Lung (tissue), 11 donors: ENCODE measurements at regions not wholly inside any gene's neighbourhood (a gene's known extent, or its start where the extent isn't known, plus 50 kb on each side); places are given as distances from the start of the nearest gene placed in this dataset.

Experiments
- ATAC-seq: fragments of 200-7000 bp; cut with Tn5 transposase; one replicate; pipeline ENCODE4 v1.9.1; 2020; ENCODE audit warnings: moderate number of reproducible peaks; ENCODE audit not compliant: insufficient read depth, low FRiP score
- DNase-seq, 3 donors: peaks; one replicate each; pipeline ENCODE4 v3.0.0-alpha.2; 2013 to 2017
- H3K27ac ChIP-seq, 2 donors: one replicate each; pipeline ENCODE4 v1.5.1; 2013; ENCODE audit warnings: mild to moderate bottlenecking in 2 of 2, moderate library complexity in 2 of 2, control low read depth in 1 of 2, inconsistent platforms in 1 of 2, low read depth in 1 of 2, low read length in 1 of 2
- H3K27me3 ChIP-seq, 3 donors: one replicate each; pipeline ENCODE4 v1.5.1; 2013; ENCODE audit warnings: low read length in 2 of 3; ENCODE audit not compliant: control insufficient read depth in 3 of 3, insufficient read depth in 3 of 3
- H3K36me3 ChIP-seq, 4 donors: one replicate each; pipeline ENCODE4 v1.5.1; 2013; ENCODE audit warnings: low read length in 4 of 4, mild to moderate bottlenecking in 1 of 4, moderate library complexity in 1 of 4; ENCODE audit not compliant: control insufficient read depth in 4 of 4, insufficient read depth in 4 of 4
- H3K4me1 ChIP-seq, 5 donors: one replicate each; pipeline ENCODE4 v1.5.1; 2013; ENCODE audit warnings: low read length in 5 of 5, mild to moderate bottlenecking in 2 of 5, moderate library complexity in 1 of 5; ENCODE audit not compliant: control insufficient read depth in 5 of 5, insufficient read depth in 5 of 5
- H3K4me3 ChIP-seq: one replicate; pipeline ENCODE4 v1.5.1; 2013; ENCODE audit warnings: mild to moderate bottlenecking, control low read depth, moderate library complexity
- H3K9ac ChIP-seq, 2 donors: one replicate each; pipeline ENCODE4 v1.5.1; 2013; ENCODE audit warnings: low read length in 2 of 2, control low read depth in 1 of 2; ENCODE audit not compliant: insufficient read depth in 1 of 2
- H3K9me3 ChIP-seq, 4 donors: one replicate each; pipeline ENCODE4 v1.5.1; 2013; ENCODE audit warnings: low read length in 3 of 4, mild to moderate bottlenecking in 1 of 4, moderate library complexity in 1 of 4; ENCODE audit not compliant: control insufficient read depth in 4 of 4, insufficient read depth in 3 of 4
- CTCF ChIP-seq: IDR thresholded peaks from 2 replicates; pipeline ENCODE4 v1.5.1; 2012; ENCODE audit warnings: mild to moderate bottlenecking; ENCODE audit errors: control extremely low read depth, extremely low read depth
- WGBS, 2 donors: extraction: QIAGEN DNeasy Blood & Tissue Kit; methylation state at CpG; one replicate each; pipeline ENCODE4 v1.1.7; 2013; 5-methylcytosine and 5-hydroxymethylcytosine counted together
- donor health status: control.
- donor health status: control.
- donor health status: Bipolar disorder and iron deficiency.
- donor health status: healthy.
- donor health status: DM: yes; HTN: yes; CAD: no.

DNA sequence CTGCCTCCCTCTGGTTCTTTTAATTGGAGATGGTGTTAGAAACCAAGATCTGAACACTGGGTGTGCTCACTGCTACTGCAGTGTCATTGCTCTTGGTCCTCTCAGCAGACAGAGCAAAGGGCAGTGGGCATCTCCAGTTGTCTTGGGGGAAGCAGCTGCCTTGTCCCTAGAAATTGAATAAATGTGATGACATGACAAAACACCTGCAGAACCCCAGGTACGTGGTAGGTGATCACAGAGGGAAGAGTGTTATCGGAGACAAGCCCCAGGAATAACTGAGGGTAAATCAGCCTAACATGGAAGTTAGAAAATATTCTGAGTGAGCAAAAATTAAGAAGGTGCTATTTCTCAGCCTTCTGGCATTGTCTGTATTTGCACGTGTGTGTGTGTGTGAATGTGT, 311.9 kb upstream of the HDAC4 start:
- no peak overlapping the region for H3K4me3 ChIP-seq
- H3K36me3 ChIP-seq = no peaks in the 10 kb centered on the region
- peaks cover 0 to 31% (median 6%) of the 10 kb centered on the region in 4 donors for H3K9me3 ChIP-seq
- DNase-seq (no peak), ATAC-seq (no peak)
- no peak overlapping the region for H3K9ac ChIP-seq
- WGBS, 2 donors = 91 to 96% methylated on average over 3 of the region's 3 CpGs
- H3K4me1 ChIP-seq = peaks cover 0 to 16% (median 9%) of the 10 kb centered on the region in 5 donors
- H3K27me3 ChIP-seq = no peaks in the 10 kb centered on the region
- no peak overlapping the region for H3K27ac ChIP-seq
- no peak for TF ChIP-seq CTCF

- Histone ChIP-seq H3K9ac (no peak overlapping the region), H3K4me1 (peaks cover 0 to 12% (median 5%) of the 10 kb centered on the region in 5 donors), H3K27ac (no peak overlapping the region), H3K9me3 (peaks cover 0 to 33% (median 6%) of the 10 kb centered on the region in 4 donors), H3K4me3 (no peak overlapping the region), H3K27me3 (no peaks in the 10 kb centered on the region), H3K36me3 (no peaks in the 10 kb centered on the region)
- whole genome bisulfite sequencing, 2 donors = 93 to 98% methylated on average over 8 of the region's 8 CpGs
- ATAC-seq (no peak), DNase-seq (peak in 1 of 3 donors; percentile 6)
- TF ChIP-seq CTCF = no peak
Measured at GRCh38 chr2:239711911-239712570, 311.2 kb upstream of the HDAC4 start.

GRCh38 chr2:239710953-239711861, 310.4 kb upstream of the HDAC4 start:
- DNase-seq (no peak), ATAC-seq (no peak)
- H3K9me3 ChIP-seq = peaks cover 0 to 33% (median 6%) of the 10 kb centered on the region in 4 donors
- peaks cover 0 to 3% (median 3%) of the 10 kb centered on the region in 5 donors for H3K4me1 ChIP-seq
- no peak overlapping the region for H3K4me3 ChIP-seq
- H3K27ac ChIP-seq = no peak overlapping the region
- H3K27me3 ChIP-seq = no peaks in the 10 kb centered on the region
- TF ChIP-seq CTCF = no peak
- H3K9ac ChIP-seq = no peak overlapping the region
- 65 to 91% methylated on average over 7 of the region's 7 CpGs for WGBS, 2 donors
- H3K36me3 ChIP-seq = no peaks in the 10 kb centered on the region
